ENCODE measurements at regions not wholly inside any gene's neighbourhood (a gene's known extent, or its start where the extent isn't known, plus 50 kb on each side); places are given as distances from the start of the nearest gene placed in this dataset.

GRCh38 chr9:82191082-82191770 is 202.7 kb downstream of the SPATA31D1 start:
- no peak for DNase-seq (ENCODE audit: extremely low read depth, low read depth)
- no peak for TF ChIP-seq CTCF (IDR thresholded peaks at IDR 0.05; ENCODE audit: low read depth, low read length)

- TF ChIP-seq CTCF (IDR thresholded peaks at IDR 0.05; ENCODE audit: low read depth, low read length), result no peak
- DNase-seq (ENCODE audit: extremely low read depth, low read depth), result no peak
Measured at GRCh38 chr9:82192211-82192610, 203.6 kb downstream of the SPATA31D1 start.

GRCh38 chr9:82196622-82197441 is 208.3 kb downstream of the SPATA31D1 start:
- no peak for TF ChIP-seq CTCF (IDR thresholded peaks at IDR 0.05; ENCODE audit: low read depth, low read length)
- no peak for DNase-seq (ENCODE audit: extremely low read depth, low read depth)

GRCh38 chr9:82201196-82201595 is 212.6 kb downstream of the SPATA31D1 start:
- TF ChIP-seq CTCF (IDR thresholded peaks at IDR 0.05; ENCODE audit: low read depth, low read length), result no peak
- DNase-seq (ENCODE audit: extremely low read depth, low read depth), result no peak

GRCh38 chr9:82202808-82203207 is 214.2 kb downstream of the SPATA31D1 start:
- no peak for TF ChIP-seq CTCF (IDR thresholded peaks at IDR 0.05; ENCODE audit: low read depth, low read length)

GRCh38 chr9:82206490-82206889 is 217.9 kb downstream of the SPATA31D1 start:
- no peak for DNase-seq (ENCODE audit: extremely low read depth, low read depth)
- no peak for TF ChIP-seq CTCF (IDR thresholded peaks at IDR 0.05; ENCODE audit: low read depth, low read length)

More at GRCh38 chr9:82202808-82203207, 214.2 kb downstream of the SPATA31D1 start:
- no peak for DNase-seq (ENCODE audit: extremely low read depth, low read depth)

GRCh38 chr9:82206946-82207345 is 218.4 kb downstream of the SPATA31D1 start:
- TF ChIP-seq CTCF (IDR thresholded peaks at IDR 0.05; ENCODE audit: low read depth, low read length), result no peak
- no peak for DNase-seq (ENCODE audit: extremely low read depth, low read depth)
